Liver (tissue), 8 donors: ENCODE measurements at regions not wholly inside any gene's neighbourhood (a gene's known extent, or its start where the extent isn't known, plus 50 kb on each side); places are given as distances from the start of the nearest gene placed in this dataset.

ENCODE experiments used
- DNase-seq: peaks from one replicate; pipeline ENCODE4 v3.0.0-alpha.2; 2017; ENCODE audit warnings: low spot score
- H3K27ac ChIP-seq, 2 donors: one replicate each; pipeline ENCODE4 v1.7.0; 2013; ENCODE audit warnings: inconsistent platforms in 2 of 2, low read length in 2 of 2, control low read depth in 1 of 2, low read depth in 1 of 2, mild to moderate bottlenecking in 1 of 2
- H3K27me3 ChIP-seq, 4 donors: one replicate each; pipeline versions ENCODE4 v1.6.1 to v1.7.0; 2013; ENCODE audit warnings: low read length in 3 of 4, inconsistent platforms in 1 of 4, mild to moderate bottlenecking in 1 of 4, moderate library complexity in 1 of 4; ENCODE audit not compliant: control insufficient read depth in 4 of 4, insufficient read depth in 4 of 4
- H3K36me3 ChIP-seq, 4 donors: one replicate each; pipeline versions ENCODE4 v1.6.1 to v1.7.0; 2013; ENCODE audit warnings: low read length in 3 of 4, mild to moderate bottlenecking in 3 of 4, low read depth in 1 of 4, moderate library complexity in 1 of 4; ENCODE audit not compliant: control insufficient read depth in 4 of 4, insufficient read depth in 3 of 4
- H3K4me1 ChIP-seq, 4 donors: one replicate each; pipeline versions ENCODE4 v1.6.1 to v1.7.0; 2013; ENCODE audit warnings: low read length in 3 of 4, mild to moderate bottlenecking in 3 of 4, moderate library complexity in 1 of 4; ENCODE audit not compliant: control insufficient read depth in 4 of 4, insufficient read depth in 4 of 4
- H3K4me3 ChIP-seq, 3 donors: one replicate each; pipeline versions ENCODE4 v1.6.1 to v1.7.0; 2013; ENCODE audit warnings: low read length in 3 of 3, control low read depth in 1 of 3, low read depth in 1 of 3, mild to moderate bottlenecking in 1 of 3
- H3K9ac ChIP-seq, 2 donors: one replicate each; pipeline ENCODE4 v1.7.0; 2013; ENCODE audit warnings: low read length in 2 of 2, mild to moderate bottlenecking in 2 of 2, moderate library complexity in 2 of 2, control low read depth in 1 of 2, low read depth in 1 of 2
- H3K9me3 ChIP-seq, 4 donors: one replicate each; pipeline versions ENCODE4 v1.6.1 to v1.7.0; 2013; ENCODE audit warnings: low read length in 3 of 4; ENCODE audit not compliant: control insufficient read depth in 4 of 4
- ATF3 ChIP-seq: IDR thresholded peaks from 2 replicates; pipeline ENCODE4 v1.6.1; 2016; ENCODE audit warnings: antibody characterized with exemption
- CTCF ChIP-seq: fragments of 150-350 bp; IDR thresholded peaks from 2 replicates; pipeline ENCODE4 v1.5.1; 2017; ENCODE audit warnings: improper control_type of control experiment, low read depth, low read length; ENCODE audit not compliant: missing input control
- EGR1 ChIP-seq, 2 donors: IDR thresholded peaks; 2 replicates each; pipeline ENCODE4 v1.6.1; 2016 to 2018; ENCODE audit warnings: antibody characterized with exemption in 2 of 2, low read depth in 2 of 2
- FOXA1 ChIP-seq: IDR thresholded peaks from 2 replicates; pipeline ENCODE4 v1.6.1; 2016; ENCODE audit warnings: antibody characterized with exemption
- FOXA2 ChIP-seq: IDR thresholded peaks from 2 replicates; pipeline ENCODE4 v1.6.1; 2016; ENCODE audit warnings: antibody characterized with exemption
- GABPA ChIP-seq, 2 donors: IDR thresholded peaks in 1 of 2; conservative IDR thresholded peaks in 1 of 2; 2 replicates each; pipeline ENCODE4 v1.6.1; 2016; ENCODE audit warnings: antibody characterized with exemption in 2 of 2, mild to moderate bottlenecking in 1 of 2, moderate library complexity in 1 of 2
- HNF4A ChIP-seq, 2 donors: conservative IDR thresholded peaks; 2 replicates each; pipeline ENCODE4 v1.6.1; 2016; ENCODE audit warnings: antibody characterized with exemption in 2 of 2, mild to moderate bottlenecking in 2 of 2
- HNF4G ChIP-seq: IDR thresholded peaks from 2 replicates; pipeline ENCODE4 v1.6.1; 2016; ENCODE audit warnings: antibody characterized with exemption
- JUND ChIP-seq, 2 donors: IDR thresholded peaks; 2 replicates each; pipeline ENCODE4 v1.6.1; 2016; ENCODE audit warnings: antibody characterized with exemption in 2 of 2
- MAX ChIP-seq: IDR thresholded peaks from 2 replicates; pipeline ENCODE4 v1.6.1; 2016; ENCODE audit warnings: antibody characterized with exemption
- NR2F2 ChIP-seq: IDR thresholded peaks from 2 replicates; pipeline ENCODE4 v1.6.1; 2016; ENCODE audit warnings: antibody characterized with exemption
- RAD21 ChIP-seq, 2 donors: IDR thresholded peaks; 2 replicates each; pipeline ENCODE4 v1.6.1; 2016; ENCODE audit warnings: antibody characterized with exemption in 2 of 2, mild to moderate bottlenecking in 2 of 2
- RXRA ChIP-seq, 2 donors: IDR thresholded peaks; 2 replicates each; pipeline ENCODE4 v1.6.1; 2017 to 2018; ENCODE audit warnings: antibody characterized with exemption in 2 of 2, mild to moderate bottlenecking in 1 of 2
- SP1 ChIP-seq: IDR thresholded peaks from 2 replicates; pipeline ENCODE4 v1.6.1; 2018; ENCODE audit warnings: antibody characterized with exemption, mild to moderate bottlenecking
- TAF1 ChIP-seq: conservative IDR thresholded peaks from 2 replicates; pipeline ENCODE4 v1.6.1; 2016; ENCODE audit warnings: antibody characterized with exemption, mild to moderate bottlenecking
- YY1 ChIP-seq: IDR thresholded peaks from 2 replicates; pipeline ENCODE4 v1.6.1; 2016; ENCODE audit warnings: antibody characterized with exemption, mild to moderate bottlenecking
- WGBS: extraction: QIAGEN DNeasy Blood & Tissue Kit; methylation state at CpG from one replicate; pipeline ENCODE4 v1.1.7; 2013; 5-methylcytosine and 5-hydroxymethylcytosine counted together
- TF ChIP-seq, protein P1 (sequence below): IDR thresholded peaks from 2 replicates; pipeline ENCODE4 v1.6.1; 2016; ENCODE audit warnings: antibody characterized with exemption
- TF ChIP-seq, protein P2 (sequence below): IDR thresholded peaks from 2 replicates; pipeline ENCODE4 v1.6.1; 2016; ENCODE audit warnings: antibody characterized with exemption, mild to moderate bottlenecking
- donor health status: healthy.
- donor health status: healthy.
- donor health status: healthy.
- donor health status: healthy.
- donor health status: healthy.

DNA sequence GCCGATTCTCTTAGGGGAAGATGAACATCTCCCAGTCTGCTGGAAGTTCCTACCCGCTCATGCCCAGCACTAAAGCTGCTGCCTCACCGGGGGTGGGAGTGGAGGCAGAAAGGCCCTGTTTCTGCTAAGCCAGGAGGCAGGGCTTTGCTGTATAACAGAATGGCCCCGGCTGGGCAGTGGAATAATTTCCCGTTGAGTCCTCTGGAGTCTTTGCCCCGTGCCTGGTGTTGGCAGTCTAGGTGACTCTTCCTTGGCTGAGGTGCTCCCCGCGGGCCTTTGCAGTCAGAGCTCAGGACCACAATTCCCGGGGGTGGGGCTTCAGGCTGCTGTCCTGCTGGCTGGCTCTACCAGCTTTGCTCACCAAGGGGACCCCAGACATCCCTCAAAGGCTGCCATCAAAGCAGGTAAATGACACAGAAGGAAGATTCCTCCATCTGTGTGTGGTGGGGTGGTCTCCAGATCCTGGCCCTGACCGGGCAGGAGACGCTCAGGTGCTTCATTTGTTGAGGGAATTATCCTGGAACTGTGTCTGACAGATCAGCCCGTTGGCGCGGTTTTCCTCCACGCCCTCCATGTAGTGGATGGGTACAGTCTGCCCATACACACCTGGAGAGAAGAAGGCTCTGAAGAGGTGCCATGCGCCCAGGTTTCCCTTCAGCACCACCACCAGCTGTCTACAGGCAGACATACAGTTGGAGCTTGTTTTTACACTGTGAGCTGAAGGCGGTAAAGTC, 209.9 kb downstream of the TEX29 start:
- no peak for DNase-seq
- 87% methylated on average over 17 of the region's 17 CpGs for WGBS
- Histone ChIP-seq H3K27me3 (no peaks in the 10 kb centered on the region), H3K9ac (no peak overlapping the region), H3K4me3 (no peak overlapping the region), H3K9me3 (no peaks in the 10 kb centered on the region), H3K4me1 (peaks cover 0 to 21% (median 13%) of the 10 kb centered on the region in 4 donors), H3K27ac (no peak overlapping the region), H3K36me3 (no peaks in the 10 kb centered on the region)
- TF ChIP-seq TAF1 (no peak), FOXA1 (no peak), GABPA (IDR thresholded peaks at IDR 0.05 in 1 of 2, conservative IDR thresholded peaks at IDR 0.05 in 1 of 2) (no peak), SP1 (no peak), FOXA2 (no peak), YY1 (no peak), CTCF (no peak), JUND (IDR thresholded peaks at IDR 0.05) (no peak), RAD21 (IDR thresholded peaks at IDR 0.05) (no peak), RXRA (IDR thresholded peaks at IDR 0.05) (no peak), HNF4A (conservative IDR thresholded peaks at IDR 0.05) (no peak), EGR1 (IDR thresholded peaks at IDR 0.05; ENCODE audit: low read depth in 2 of 2) (no peak), MAX (no peak), ATF3 (no peak), HNF4G (no peak), NR2F2 (no peak)
- TF ChIP-seq, protein P1, sequence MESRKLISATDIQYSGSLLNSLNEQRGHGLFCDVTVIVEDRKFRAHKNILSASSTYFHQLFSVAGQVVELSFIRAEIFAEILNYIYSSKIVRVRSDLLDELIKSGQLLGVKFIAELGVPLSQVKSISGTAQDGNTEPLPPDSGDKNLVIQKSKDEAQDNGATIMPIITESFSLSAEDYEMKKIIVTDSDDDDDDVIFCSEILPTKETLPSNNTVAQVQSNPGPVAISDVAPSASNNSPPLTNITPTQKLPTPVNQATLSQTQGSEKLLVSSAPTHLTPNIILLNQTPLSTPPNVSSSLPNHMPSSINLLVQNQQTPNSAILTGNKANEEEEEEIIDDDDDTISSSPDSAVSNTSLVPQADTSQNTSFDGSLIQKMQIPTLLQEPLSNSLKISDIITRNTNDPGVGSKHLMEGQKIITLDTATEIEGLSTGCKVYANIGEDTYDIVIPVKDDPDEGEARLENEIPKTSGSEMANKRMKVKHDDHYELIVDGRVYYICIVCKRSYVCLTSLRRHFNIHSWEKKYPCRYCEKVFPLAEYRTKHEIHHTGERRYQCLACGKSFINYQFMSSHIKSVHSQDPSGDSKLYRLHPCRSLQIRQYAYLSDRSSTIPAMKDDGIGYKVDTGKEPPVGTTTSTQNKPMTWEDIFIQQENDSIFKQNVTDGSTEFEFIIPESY, result no peak
- TF ChIP-seq, protein P2, sequence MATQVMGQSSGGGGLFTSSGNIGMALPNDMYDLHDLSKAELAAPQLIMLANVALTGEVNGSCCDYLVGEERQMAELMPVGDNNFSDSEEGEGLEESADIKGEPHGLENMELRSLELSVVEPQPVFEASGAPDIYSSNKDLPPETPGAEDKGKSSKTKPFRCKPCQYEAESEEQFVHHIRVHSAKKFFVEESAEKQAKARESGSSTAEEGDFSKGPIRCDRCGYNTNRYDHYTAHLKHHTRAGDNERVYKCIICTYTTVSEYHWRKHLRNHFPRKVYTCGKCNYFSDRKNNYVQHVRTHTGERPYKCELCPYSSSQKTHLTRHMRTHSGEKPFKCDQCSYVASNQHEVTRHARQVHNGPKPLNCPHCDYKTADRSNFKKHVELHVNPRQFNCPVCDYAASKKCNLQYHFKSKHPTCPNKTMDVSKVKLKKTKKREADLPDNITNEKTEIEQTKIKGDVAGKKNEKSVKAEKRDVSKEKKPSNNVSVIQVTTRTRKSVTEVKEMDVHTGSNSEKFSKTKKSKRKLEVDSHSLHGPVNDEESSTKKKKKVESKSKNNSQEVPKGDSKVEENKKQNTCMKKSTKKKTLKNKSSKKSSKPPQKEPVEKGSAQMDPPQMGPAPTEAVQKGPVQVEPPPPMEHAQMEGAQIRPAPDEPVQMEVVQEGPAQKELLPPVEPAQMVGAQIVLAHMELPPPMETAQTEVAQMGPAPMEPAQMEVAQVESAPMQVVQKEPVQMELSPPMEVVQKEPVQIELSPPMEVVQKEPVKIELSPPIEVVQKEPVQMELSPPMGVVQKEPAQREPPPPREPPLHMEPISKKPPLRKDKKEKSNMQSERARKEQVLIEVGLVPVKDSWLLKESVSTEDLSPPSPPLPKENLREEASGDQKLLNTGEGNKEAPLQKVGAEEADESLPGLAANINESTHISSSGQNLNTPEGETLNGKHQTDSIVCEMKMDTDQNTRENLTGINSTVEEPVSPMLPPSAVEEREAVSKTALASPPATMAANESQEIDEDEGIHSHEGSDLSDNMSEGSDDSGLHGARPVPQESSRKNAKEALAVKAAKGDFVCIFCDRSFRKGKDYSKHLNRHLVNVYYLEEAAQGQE, result no peak
